ENCODE measurements at regions not wholly inside any gene's neighbourhood (a gene's known extent, or its start where the extent isn't known, plus 50 kb on each side); places are given as distances from the start of the nearest gene placed in this dataset.

GRCh38 chr15:70158309-70159000, 60.7 kb upstream of the TLE3 start:
- H3K79me2 ChIP-seq (ENCODE audit: control insufficient read depth, insufficient read depth, low read length): no peaks in the 10 kb centered on the region
- H3K4me2 ChIP-seq (ENCODE audit: insufficient read depth, low read length): no peak overlapping the region
- H3K9me1 ChIP-seq (ENCODE audit: control insufficient read depth, insufficient read depth, low read length): no peaks in the 10 kb centered on the region
- no peaks in the 10 kb centered on the region for H3K36me3 ChIP-seq (ENCODE audit: control insufficient read depth, insufficient read depth, low read length)
- ATAC-seq (no peak), DNase-seq (ENCODE audit: extremely low read depth in 1 of 4, low spot score in 3 of 4) (no peak), FAIRE-seq (no peak)
- in situ Hi-C loops (cut with MboI): no loop called here
- intact Hi-C loops (cut with micrococcal nuclease): no loop called here
- CTCF ChIA-PET (ENCODE audit: low intra/inter-chr PET ratio): no interaction called here
- H3K4me3 ChIP-seq: no peak overlapping the region
- 0% methylated on average over 8 of the region's 9 CpGs for WGBS (ENCODE audit: insufficient coverage, low coverage, missing lambda C conversion rate)
- TF ChIP-seq KAT7 (CRISPR knock-in tag; IDR thresholded peaks at IDR 0.05; ENCODE audit: borderline replicate concordance) (no peak), ZBTB26 (CRISPR knock-in tag; IDR thresholded peaks at IDR 0.05) (no peak), ZNF77 (CRISPR knock-in tag; IDR thresholded peaks at IDR 0.05) (no peak), PRDM10 (IDR thresholded peaks at IDR 0.05; ENCODE audit: partially characterized antibody) (no peak), ZNF347 (CRISPR knock-in tag; IDR thresholded peaks at IDR 0.05; ENCODE audit: low read depth) (no peak), SP2 (IDR thresholded peaks at IDR 0.05; ENCODE audit: extremely low read depth, low read depth, low read length, poor library complexity, severe bottlenecking) (no peak), CEBPZ (IDR thresholded peaks at IDR 0.05; ENCODE audit: borderline replicate concordance, low read depth, low read length) (no peak)
- peaks cover 30 to 82% of the 10 kb centered on the region in 2 experiments for H3K27me3 ChIP-seq (ENCODE audit: control insufficient read depth in 2 of 2, insufficient read depth in 2 of 2, low read length in 2 of 2)
- POLR2A ChIA-PET: no interaction called here
- no peak overlapping the region for H2AFZ ChIP-seq (ENCODE audit: low read depth, low read length)
- H3K4me1 ChIP-seq (replicated peaks in 1 of 2; ENCODE audit: control insufficient read depth in 2 of 2, insufficient read depth in 2 of 2, low read length in 2 of 2): peaks cover 0 to 5% of the 10 kb centered on the region in 2 experiments; a peak in 1 of 5 replicates
- BruUV-seq (replicated peaks): no TSS peak
- no peaks in the 10 kb centered on the region; the same call in 1 of the 2 replicates for H4K20me1 ChIP-seq (replicated peaks; ENCODE audit: control insufficient read depth, insufficient read depth, low read length)
- no peaks in the 10 kb centered on the region for H3K9me3 ChIP-seq (replicated peaks; ENCODE audit: control insufficient read depth, insufficient read depth, low read depth, low read length)
- no peak overlapping the region for H3K9ac ChIP-seq (ENCODE audit: insufficient read depth in 1 of 2, low read depth in 2 of 2, low read length in 2 of 2)
- no peak overlapping the region for H3K27ac ChIP-seq (ENCODE audit: extremely low read depth, low read depth, low read length)
